Neural cell (in vitro differentiated cells): ENCODE measurements at regions not wholly inside any gene's neighbourhood (a gene's known extent, or its start where the extent isn't known, plus 50 kb on each side); places are given as distances from the start of the nearest gene placed in this dataset.

Experiments used
- H2AFZ ChIP-seq: fragments of 200-600, 300-800 bp; sonication (generic), shearing (Covaris generic); 2 replicates; pipeline ENCODE4 v1.6.0; 2014; ENCODE audit warnings: low read depth, mild to moderate bottlenecking, antibody characterized with exemption, low read length, moderate library complexity
- H3F3A ChIP-seq: fragments of 200-600 bp; shearing (Covaris generic); 2 replicates; pipeline ENCODE4 v1.6.1; 2016; ENCODE audit warnings: mild to moderate bottlenecking, moderate library complexity, mixed read lengths, antibody characterized with exemption, low read length; ENCODE audit not compliant: insufficient read depth, poor library complexity, severe bottlenecking
- H3K27ac ChIP-seq: fragments of 200-600, 300-800 bp; sonication (generic), shearing (Covaris generic); 2 replicates; pipeline ENCODE4 v1.5.1; 2014; ENCODE audit warnings: mild to moderate bottlenecking, low read length, moderate library complexity
- H3K27me3 ChIP-seq: fragments of 300-800, 200-600 bp; sonication (generic), shearing (Covaris generic); 2 replicates; pipeline ENCODE4 v1.6.0; 2014; ENCODE audit warnings: mild to moderate bottlenecking, low read depth, low read length, moderate library complexity; ENCODE audit not compliant: insufficient read depth
- H3K36me3 ChIP-seq: fragments of 300-800, 200-600 bp; sonication (generic), shearing (Covaris generic); 2 replicates; pipeline ENCODE4 v1.5.1; 2014; ENCODE audit warnings: mild to moderate bottlenecking, antibody characterized with exemption, low read length, moderate library complexity; ENCODE audit not compliant: insufficient read depth
- H3K4me2 ChIP-seq: fragments of 300-800, 200-600 bp; sonication (generic), shearing (Covaris generic); 2 replicates; pipeline ENCODE4 v1.6.0; 2014; ENCODE audit warnings: mild to moderate bottlenecking, low read length
- H3K4me3 ChIP-seq: fragments of 300-800, 200-600 bp; sonication (generic), shearing (Covaris generic); 2 replicates; pipeline ENCODE4 v1.5.1; 2014; ENCODE audit warnings: mild to moderate bottlenecking, low read length, moderate library complexity
- H3K79me2 ChIP-seq: fragments of 200-600 bp; shearing (Covaris generic); replicated peaks from 2 replicates; pipeline ENCODE4 v1.6.0; 2014; ENCODE audit warnings: mild to moderate bottlenecking, low read length, moderate library complexity; ENCODE audit not compliant: insufficient read depth
- H3K9ac ChIP-seq: fragments of 300-800, 200-600 bp; sonication (generic), shearing (Covaris generic); 2 replicates; pipeline ENCODE4 v1.6.1; 2016; ENCODE audit warnings: mild to moderate bottlenecking, low read length, mixed read lengths
- H3K9me2 ChIP-seq: fragments of 200-600 bp; shearing (Covaris generic); 2 replicates; pipeline ENCODE4 v1.6.1; 2016; ENCODE audit warnings: mild to moderate bottlenecking, low read length, mixed read lengths; ENCODE audit not compliant: insufficient read depth
- H3K9me3 ChIP-seq: fragments of 200-600, 300-800 bp; sonication (generic), shearing (Covaris generic); 2 replicates; pipeline ENCODE4 v1.6.1; 2016; ENCODE audit warnings: mild to moderate bottlenecking, mixed run types, low read length, moderate library complexity, mixed read lengths
- H4K20me1 ChIP-seq: fragments of 200-600 bp; shearing (Covaris generic); 2 replicates; pipeline ENCODE4 v1.6.1; 2016; ENCODE audit warnings: mild to moderate bottlenecking, mixed run types; ENCODE audit not compliant: insufficient read depth
- CTCF ChIP-seq: fragments of 450-650 bp; IDR thresholded peaks from 2 replicates; pipeline ENCODE4 v1.5.1; 2014; ENCODE audit warnings: antibody characterized with exemption, mild to moderate bottlenecking, moderate library complexity; ENCODE audit not compliant: poor library complexity, severe bottlenecking
- EP300 ChIP-seq: fragments of 450-650 bp; conservative IDR thresholded peaks from 2 replicates; pipeline ENCODE4 v1.6.1; 2014; ENCODE audit warnings: antibody characterized with exemption, mild to moderate bottlenecking, moderate library complexity; ENCODE audit not compliant: poor library complexity, severe bottlenecking
- EZH2 ChIP-seq: fragments of 200-600, 300-800 bp; shearing (Covaris generic), sonication (generic); IDR thresholded peaks from 2 replicates; pipeline ENCODE4 v1.6.1; 2014; ENCODE audit warnings: antibody characterized with exemption, low read length, borderline replicate concordance, mild to moderate bottlenecking; ENCODE audit not compliant: insufficient read depth, poor library complexity, severe bottlenecking
- MXI1 ChIP-seq: fragments of 450-650 bp; conservative IDR thresholded peaks from 2 replicates; pipeline ENCODE4 v1.6.1; 2014; ENCODE audit warnings: antibody characterized with exemption, mild to moderate bottlenecking; ENCODE audit not compliant: poor library complexity, severe bottlenecking
- RAD21 ChIP-seq: fragments of 450-650 bp; conservative IDR thresholded peaks from 2 replicates; pipeline ENCODE4 v1.6.1; 2014; ENCODE audit warnings: antibody characterized with exemption, mild to moderate bottlenecking, moderate library complexity
- REST ChIP-seq: IDR thresholded peaks from 2 replicates; pipeline ENCODE4 v1.6.1; 2012; ENCODE audit warnings: borderline replicate concordance
- SMC3 ChIP-seq: fragments of 450-650 bp; conservative IDR thresholded peaks from 2 replicates; pipeline ENCODE4 v1.6.1; 2014; ENCODE audit warnings: antibody characterized with exemption, mild to moderate bottlenecking, moderate library complexity; ENCODE audit not compliant: poor library complexity
- TAF1 ChIP-seq: IDR thresholded peaks from 2 replicates; pipeline ENCODE4 v1.6.1; 2012; ENCODE audit warnings: low read depth

- no peak overlapping the region for H3K9ac ChIP-seq
- no peak overlapping the region for H3K4me2 ChIP-seq
- no peaks in the 10 kb centered on the region for H4K20me1 ChIP-seq
- TF ChIP-seq RAD21 (no peak), MXI1 (no peak), REST (no peak), CTCF (no peak)
- H3K9me2 ChIP-seq: no peaks in the 10 kb centered on the region
- H3K27me3 ChIP-seq: no peaks in the 10 kb centered on the region
- H3K9me3 ChIP-seq: peaks cover 16% of the 10 kb centered on the region
- H3K36me3 ChIP-seq: no peaks in the 10 kb centered on the region
- H3K4me3 ChIP-seq: no peak overlapping the region
- no peak overlapping the region for H2AFZ ChIP-seq
- H3K27ac ChIP-seq: no peak overlapping the region
- no peaks in the 10 kb centered on the region for H3F3A ChIP-seq
- H3K79me2 ChIP-seq: no peaks in the 10 kb centered on the region
Measured at GRCh38 chr12:34287437-34287836, 265.1 kb downstream of the ALG10 start.

- Histone ChIP-seq H2AFZ (no peak overlapping the region), H3K9me3 (peaks cover 17% of the 10 kb centered on the region), H3K4me2 (no peak overlapping the region), H3K36me3 (no peaks in the 10 kb centered on the region), H3K27me3 (no peaks in the 10 kb centered on the region), H3K9ac (no peak overlapping the region), H3K79me2 (no peaks in the 10 kb centered on the region), H3F3A (no peaks in the 10 kb centered on the region), H4K20me1 (no peaks in the 10 kb centered on the region), H3K27ac (no peak overlapping the region), H3K9me2 (no peaks in the 10 kb centered on the region), H3K4me3 (no peak overlapping the region)
- TF ChIP-seq CTCF: no peak
Measured at GRCh38 chr12:34287986-34288962, 266.0 kb downstream of the ALG10 start.

- H4K20me1 ChIP-seq: no peaks in the 10 kb centered on the region
- no peak overlapping the region for H3K4me2 ChIP-seq
- H3K27me3 ChIP-seq: no peaks in the 10 kb centered on the region
- H3K36me3 ChIP-seq: no peaks in the 10 kb centered on the region
- no peak for TF ChIP-seq SMC3
- TF ChIP-seq EZH2: no peak
- TF ChIP-seq CTCF: no peak
- no peak for TF ChIP-seq EP300
- TF ChIP-seq TAF1: no peak
- no peak overlapping the region for H3K9ac ChIP-seq
- H3K4me3 ChIP-seq: no peak overlapping the region
- no peaks in the 10 kb centered on the region for H3F3A ChIP-seq
- H3K27ac ChIP-seq: no peak overlapping the region
- H3K9me2 ChIP-seq: no peaks in the 10 kb centered on the region
- no peaks in the 10 kb centered on the region for H3K79me2 ChIP-seq
- H3K9me3 ChIP-seq: peaks cover 23% of the 10 kb centered on the region
- no peak overlapping the region for H2AFZ ChIP-seq
Measured at GRCh38 chr12:34288963-34289345, 266.7 kb downstream of the ALG10 start.
